ENCODE measurements at regions not wholly inside any gene's neighbourhood (a gene's known extent, or its start where the extent isn't known, plus 50 kb on each side); places are given as distances from the start of the nearest gene placed in this dataset.

DNA sequence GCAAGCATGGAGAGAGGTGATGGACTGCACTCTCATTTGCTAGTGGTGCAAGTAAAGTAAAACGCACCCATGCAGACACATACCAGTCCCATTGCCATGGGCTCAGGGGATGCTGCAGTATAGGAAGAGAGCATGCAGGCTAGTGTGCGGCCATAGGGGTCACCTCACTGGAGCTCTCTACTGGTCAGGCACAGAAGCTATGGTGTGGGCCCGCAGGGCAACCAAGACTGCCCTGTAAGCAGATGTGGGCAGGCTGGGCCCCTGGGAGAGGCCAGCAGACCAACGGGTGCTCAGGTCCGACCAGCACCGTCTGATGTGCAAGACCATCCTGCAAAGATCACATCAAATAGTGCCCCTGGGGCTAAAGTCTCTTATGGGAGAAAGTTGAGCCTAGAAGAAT, 290.7 kb downstream of the HTR1B start:
- H3K36me3 ChIP-seq (ENCODE audit: control insufficient read depth in 2 of 2, extremely low read depth in 1 of 2, insufficient read depth in 2 of 2, low read length in 2 of 2), result no peaks in the 10 kb centered on the region
- H3K27ac ChIP-seq (ENCODE audit: control insufficient read depth, insufficient read depth, low read length), result no peak overlapping the region
- no peak overlapping the region for H3K9ac ChIP-seq (ENCODE audit: control insufficient read depth, extremely low read depth, insufficient read depth, low read length)
- DNase-seq (ENCODE audit: low read depth, low spot score), result no peak
- H4K20me1 ChIP-seq (ENCODE audit: control insufficient read depth, extremely low read depth, insufficient read depth, low read length), result no peaks in the 10 kb centered on the region
- H3K9me3 ChIP-seq (ENCODE audit: control insufficient read depth, low read depth, low read length), result no peaks in the 10 kb centered on the region
- no peak overlapping the region for H2AFZ ChIP-seq (ENCODE audit: control insufficient read depth, low read length)
- no peaks in the 10 kb centered on the region for H3K4me1 ChIP-seq (ENCODE audit: control insufficient read depth, extremely low read depth, insufficient read depth, low read length)
- no peaks in the 10 kb centered on the region for H3K9me1 ChIP-seq (ENCODE audit: control insufficient read depth, extremely low read depth, insufficient read depth, low read length)
- dilution Hi-C loops (cut with MboI; ENCODE audit: extremely low pct_ligation_motif_present, low sequenced_read_pairs), result no loop called here
- no peaks in the 10 kb centered on the region for H3K79me2 ChIP-seq (ENCODE audit: control insufficient read depth, insufficient read depth, low read length)
- no peak for FAIRE-seq
- no peaks in the 10 kb centered on the region for H3K27me3 ChIP-seq (ENCODE audit: control insufficient read depth, extremely low read depth, insufficient read depth, low read length)
- TF ChIP-seq EZH2 (IDR thresholded peaks at IDR 0.05; ENCODE audit: low read length), result no peak
- TF ChIP-seq, protein P1, sequence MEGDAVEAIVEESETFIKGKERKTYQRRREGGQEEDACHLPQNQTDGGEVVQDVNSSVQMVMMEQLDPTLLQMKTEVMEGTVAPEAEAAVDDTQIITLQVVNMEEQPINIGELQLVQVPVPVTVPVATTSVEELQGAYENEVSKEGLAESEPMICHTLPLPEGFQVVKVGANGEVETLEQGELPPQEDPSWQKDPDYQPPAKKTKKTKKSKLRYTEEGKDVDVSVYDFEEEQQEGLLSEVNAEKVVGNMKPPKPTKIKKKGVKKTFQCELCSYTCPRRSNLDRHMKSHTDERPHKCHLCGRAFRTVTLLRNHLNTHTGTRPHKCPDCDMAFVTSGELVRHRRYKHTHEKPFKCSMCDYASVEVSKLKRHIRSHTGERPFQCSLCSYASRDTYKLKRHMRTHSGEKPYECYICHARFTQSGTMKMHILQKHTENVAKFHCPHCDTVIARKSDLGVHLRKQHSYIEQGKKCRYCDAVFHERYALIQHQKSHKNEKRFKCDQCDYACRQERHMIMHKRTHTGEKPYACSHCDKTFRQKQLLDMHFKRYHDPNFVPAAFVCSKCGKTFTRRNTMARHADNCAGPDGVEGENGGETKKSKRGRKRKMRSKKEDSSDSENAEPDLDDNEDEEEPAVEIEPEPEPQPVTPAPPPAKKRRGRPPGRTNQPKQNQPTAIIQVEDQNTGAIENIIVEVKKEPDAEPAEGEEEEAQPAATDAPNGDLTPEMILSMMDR (optimal IDR thresholded peaks at IDR 0.05 in 1 of 3, IDR thresholded peaks at IDR 0.05 in 1 of 3, conservative IDR thresholded peaks at IDR 0.05 in 1 of 3; ENCODE audit: extremely low read depth in 1 of 3, insufficient read depth in 2 of 3, low read length in 3 of 3), result no peak
- no peak overlapping the region for H3K4me2 ChIP-seq (ENCODE audit: control insufficient read depth, extremely low read depth, insufficient read depth, low read depth, low read length)
- H3K4me3 ChIP-seq (ENCODE audit: control insufficient read depth in 2 of 3, extremely low read depth in 1 of 3, insufficient read depth in 2 of 3, low read depth in 1 of 3, low read length in 3 of 3), result no peak overlapping the region

GRCh38 chr6:77159730-77160129, 303.6 kb downstream of the HTR1B start:
- dilution Hi-C loops (cut with MboI; ENCODE audit: extremely low pct_ligation_motif_present, low sequenced_read_pairs), result no loop called here
- no peak overlapping the region for H3K4me2 ChIP-seq (ENCODE audit: control insufficient read depth, extremely low read depth, insufficient read depth, low read depth, low read length)
- no peak for DNase-seq (ENCODE audit: low read depth, low spot score)
- no peak overlapping the region for H3K4me3 ChIP-seq (ENCODE audit: control insufficient read depth in 2 of 3, extremely low read depth in 1 of 3, insufficient read depth in 2 of 3, low read depth in 1 of 3, low read length in 3 of 3)
- no peak overlapping the region for H3K27ac ChIP-seq (ENCODE audit: control insufficient read depth, insufficient read depth, low read length)
- H3K9me3 ChIP-seq (ENCODE audit: control insufficient read depth, low read depth, low read length), result no peaks in the 10 kb centered on the region
- FAIRE-seq, result no peak
- no peaks in the 10 kb centered on the region for H4K20me1 ChIP-seq (ENCODE audit: control insufficient read depth, extremely low read depth, insufficient read depth, low read length)
- H3K9me1 ChIP-seq (ENCODE audit: control insufficient read depth, extremely low read depth, insufficient read depth, low read length), result no peaks in the 10 kb centered on the region
- no peaks in the 10 kb centered on the region for H3K36me3 ChIP-seq (ENCODE audit: control insufficient read depth in 2 of 2, extremely low read depth in 1 of 2, insufficient read depth in 2 of 2, low read length in 2 of 2)
- no peaks in the 10 kb centered on the region for H3K4me1 ChIP-seq (ENCODE audit: control insufficient read depth, extremely low read depth, insufficient read depth, low read length)
- TF ChIP-seq, protein P1 (optimal IDR thresholded peaks at IDR 0.05 in 1 of 3, IDR thresholded peaks at IDR 0.05 in 1 of 3, conservative IDR thresholded peaks at IDR 0.05 in 1 of 3; ENCODE audit: extremely low read depth in 1 of 3, insufficient read depth in 2 of 3, low read length in 3 of 3), result no peak
- no peak for TF ChIP-seq EZH2 (IDR thresholded peaks at IDR 0.05; ENCODE audit: low read length)
- no peak overlapping the region for H3K9ac ChIP-seq (ENCODE audit: control insufficient read depth, extremely low read depth, insufficient read depth, low read length)
- no peak overlapping the region for H2AFZ ChIP-seq (ENCODE audit: control insufficient read depth, low read length)
- no peaks in the 10 kb centered on the region for H3K79me2 ChIP-seq (ENCODE audit: control insufficient read depth, insufficient read depth, low read length)
- no peaks in the 10 kb centered on the region for H3K27me3 ChIP-seq (ENCODE audit: control insufficient read depth, extremely low read depth, insufficient read depth, low read length)

Measured in keratinocyte (primary cell).